OCI-LY7 (cell line): ENCODE measurements at regions not wholly inside any gene's neighbourhood (a gene's known extent, or its start where the extent isn't known, plus 50 kb on each side); places are given as distances from the start of the nearest gene placed in this dataset.

Experiments
- BruUV-seq: library from RNA; stranded (reverse); fragments of 400-500 nt; replicated peaks from 2 replicates; lab custom pipeline; 2021; lab: Mats Ljungman, UMichigan
- CTCF ChIA-PET: fragments of 300-600 bp; sonication (Branson Sonifier 250); formaldehyde crosslinking; loops from one replicate; lab custom pipeline; 2022; ENCODE audit warnings: antibody characterized with exemption; ENCODE audit not compliant: unreplicated experiment; lab: Charles Lee
- POLR2A ChIA-PET: fragments of 300-600 bp; sonication (Branson Sonifier 250); formaldehyde crosslinking; loops from one replicate; lab custom pipeline; 2022; ENCODE audit warnings: antibody characterized with exemption; lab: Charles Lee
- DNase-seq: peaks from one replicate; pipeline ENCODE4 v3.0.0-alpha.2; 2015; ENCODE audit warnings: low spot score
- H2AFZ ChIP-seq: fragments of 200-600 bp; sonication (generic), shearing (Covaris generic); 2 replicates; pipeline ENCODE4 v1.6.1; 2014; ENCODE audit warnings: mild to moderate bottlenecking, antibody characterized with exemption, low read length, moderate library complexity
- H3K27ac ChIP-seq: fragments of 200-600 bp; sonication (generic); 2 replicates; pipeline ENCODE4 v1.5.1; 2014; ENCODE audit warnings: mixed run types, low read depth, mild to moderate bottlenecking, moderate library complexity, low read length, inconsistent platforms; ENCODE audit not compliant: poor library complexity, severe bottlenecking
- H3K36me3 ChIP-seq: fragments of 200-600 bp; sonication (generic); 2 replicates; pipeline ENCODE4 v1.6.1; 2014; ENCODE audit warnings: mild to moderate bottlenecking, antibody characterized with exemption, low read length, moderate library complexity, mixed read lengths; ENCODE audit not compliant: insufficient read depth
- H3K4me1 ChIP-seq: fragments of 200-600 bp; sonication (generic); 2 replicates; pipeline ENCODE4 v1.5.1; 2014; ENCODE audit warnings: mild to moderate bottlenecking, low read length; ENCODE audit not compliant: insufficient read depth, poor library complexity, severe bottlenecking
- H3K4me2 ChIP-seq: fragments of 200-600 bp; sonication (generic); 2 replicates; pipeline ENCODE4 v1.6.1; 2014; ENCODE audit warnings: mild to moderate bottlenecking, low read length
- H3K4me3 ChIP-seq: fragments of 200-600 bp; sonication (generic); 2 replicates; pipeline ENCODE4 v1.5.1; 2014; ENCODE audit warnings: mild to moderate bottlenecking, low read depth, low read length; ENCODE audit not compliant: poor library complexity, severe bottlenecking
- H3K79me2 ChIP-seq: fragments of 200-600 bp; sonication (generic); 2 replicates; pipeline ENCODE4 v1.6.1; 2016; ENCODE audit warnings: low read depth, mild to moderate bottlenecking, low read length, moderate library complexity, mixed read lengths; ENCODE audit not compliant: insufficient read depth
- H3K9me2 ChIP-seq: fragments of 200-600 bp; sonication (generic); 2 replicates; pipeline ENCODE4 v1.6.1; 2016; ENCODE audit warnings: mild to moderate bottlenecking, low read length, mixed read lengths; ENCODE audit not compliant: insufficient read depth
- H3K9me3 ChIP-seq: fragments of 200-600 bp; sonication (generic); 2 replicates; pipeline ENCODE4 v1.6.1; 2014; ENCODE audit warnings: mild to moderate bottlenecking, mixed run types, low read length, mixed read lengths
- H4K20me1 ChIP-seq: fragments of 200-600 bp; sonication (generic); 2 replicates; pipeline ENCODE4 v1.6.1; 2014; ENCODE audit warnings: mild to moderate bottlenecking, antibody characterized with exemption, low read length, moderate library complexity, mixed read lengths; ENCODE audit not compliant: insufficient read depth
- EZH2phosphoT487 ChIP-seq: fragments of 200-600 bp; sonication (generic); IDR thresholded peaks from 2 replicates; pipeline ENCODE4 v1.6.1; 2018; ENCODE audit warnings: low read depth, borderline replicate concordance, mild to moderate bottlenecking, mixed run types, antibody characterized with exemption, low read length, moderate library complexity, mixed read lengths
- intact Hi-C: fragments of 100-400 bp; cut with micrococcal nuclease; formaldehyde crosslinking; loops from one replicate; pipeline ENCODE4 v1.10.0; 2022; ENCODE audit not compliant: unreplicated experiment
- TF ChIP-seq, protein P1 (sequence below): fragments of 200-600 bp; sonication (generic); conservative IDR thresholded peaks from 2 replicates; pipeline ENCODE4 v1.5.1; 2014; ENCODE audit warnings: mild to moderate bottlenecking, antibody characterized with exemption, low read length, moderate library complexity, mixed read lengths

DNA sequence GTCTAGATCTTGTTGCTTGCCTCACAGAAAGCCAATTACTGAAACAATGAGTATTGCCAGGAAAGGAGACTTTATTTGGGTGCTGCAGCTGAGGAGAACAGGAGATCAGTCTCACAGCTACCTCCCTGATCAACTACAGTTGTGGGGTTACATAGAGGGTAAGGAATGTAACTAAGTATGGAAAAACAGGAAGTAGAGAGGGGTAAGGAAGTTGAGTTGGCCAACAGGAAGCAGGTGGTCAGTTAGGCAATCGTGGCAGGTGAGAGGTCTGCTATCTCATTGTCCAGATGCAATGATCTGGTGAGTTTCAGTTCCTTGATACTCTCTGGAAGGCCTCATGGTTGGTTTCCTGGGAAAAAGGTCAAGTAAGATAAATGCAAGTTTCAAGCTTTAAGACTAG lies 333.1 kb upstream of the GOT2 start:
- Histone ChIP-seq H3K4me2 (peak overlapping the region; percentile 71), H3K9me2 (no peaks in the 10 kb centered on the region), H4K20me1 (no peaks in the 10 kb centered on the region), H3K4me1 (peaks cover 57% of the 10 kb centered on the region), H3K79me2 (no peaks in the 10 kb centered on the region), H3K4me3 (peak overlapping the region; percentile 42), H3K9me3 (peaks cover 12% of the 10 kb centered on the region; the same call in 1 of the 2 replicates), H3K27ac (peak overlapping the region; percentile 66), H2AFZ (peak overlapping the region; percentile 53; the same call in 1 of the 2 replicates), H3K36me3 (no peaks in the 10 kb centered on the region; the same call in 1 of the 2 replicates)
- peak; percentile 85 for DNase-seq
- no peak for TF ChIP-seq EZH2phosphoT487
- TF ChIP-seq, protein P1, sequence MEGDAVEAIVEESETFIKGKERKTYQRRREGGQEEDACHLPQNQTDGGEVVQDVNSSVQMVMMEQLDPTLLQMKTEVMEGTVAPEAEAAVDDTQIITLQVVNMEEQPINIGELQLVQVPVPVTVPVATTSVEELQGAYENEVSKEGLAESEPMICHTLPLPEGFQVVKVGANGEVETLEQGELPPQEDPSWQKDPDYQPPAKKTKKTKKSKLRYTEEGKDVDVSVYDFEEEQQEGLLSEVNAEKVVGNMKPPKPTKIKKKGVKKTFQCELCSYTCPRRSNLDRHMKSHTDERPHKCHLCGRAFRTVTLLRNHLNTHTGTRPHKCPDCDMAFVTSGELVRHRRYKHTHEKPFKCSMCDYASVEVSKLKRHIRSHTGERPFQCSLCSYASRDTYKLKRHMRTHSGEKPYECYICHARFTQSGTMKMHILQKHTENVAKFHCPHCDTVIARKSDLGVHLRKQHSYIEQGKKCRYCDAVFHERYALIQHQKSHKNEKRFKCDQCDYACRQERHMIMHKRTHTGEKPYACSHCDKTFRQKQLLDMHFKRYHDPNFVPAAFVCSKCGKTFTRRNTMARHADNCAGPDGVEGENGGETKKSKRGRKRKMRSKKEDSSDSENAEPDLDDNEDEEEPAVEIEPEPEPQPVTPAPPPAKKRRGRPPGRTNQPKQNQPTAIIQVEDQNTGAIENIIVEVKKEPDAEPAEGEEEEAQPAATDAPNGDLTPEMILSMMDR: no peak
- ChIA-PET POLR2A (interaction anchor here (1.5 kb wide), 1 partner anchor 10 kb away, joined by 6 read pairs; no protein-coding TSS in a partner anchor), CTCF (no interaction called here)
- intact Hi-C loops: no loop called here
- BruUV-seq: no TSS peak

DNA sequence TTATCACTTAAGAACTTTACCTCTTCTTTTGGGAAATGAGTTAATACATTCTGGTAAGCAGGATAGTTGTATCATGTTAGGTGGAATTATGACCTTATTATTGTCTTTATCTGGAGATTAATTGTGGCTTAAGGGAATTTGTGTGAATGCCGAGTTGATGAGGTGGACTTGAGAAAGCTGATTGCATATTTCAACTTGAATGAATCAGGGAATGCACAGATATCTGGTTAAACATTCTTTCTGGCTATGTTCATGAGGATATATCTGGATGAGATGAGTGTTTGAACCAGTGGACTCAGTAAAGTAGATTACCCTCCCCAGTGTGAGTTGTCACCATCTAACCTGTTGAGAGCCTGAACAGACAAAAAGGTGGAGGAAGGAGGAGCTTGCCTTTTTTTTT lies 326.1 kb upstream of the GOT2 start:
- intact Hi-C loops: no loop called here
- no TSS peak for BruUV-seq
- no peak overlapping the region for H3K4me2 ChIP-seq
- peaks cover 24% of the 10 kb centered on the region for H3K4me1 ChIP-seq
- no peak overlapping the region for H3K4me3 ChIP-seq
- no peak overlapping the region for H2AFZ ChIP-seq
- no peaks in the 10 kb centered on the region for H3K36me3 ChIP-seq
- DNase-seq: no peak
- no peak overlapping the region for H3K27ac ChIP-seq
- ChIA-PET POLR2A (interaction anchor here (0.6 to 0.7 kb wide), 2 partner anchors 11 to 35 kb away, joined by 3 read pairs; no protein-coding TSS in a partner anchor), CTCF (no interaction called here)
- no peaks in the 10 kb centered on the region for H3K79me2 ChIP-seq
- no peaks in the 10 kb centered on the region for H3K9me3 ChIP-seq
- no peaks in the 10 kb centered on the region for H3K9me2 ChIP-seq
- TF ChIP-seq, protein P1: no peak
- no peaks in the 10 kb centered on the region for H4K20me1 ChIP-seq

DNA sequence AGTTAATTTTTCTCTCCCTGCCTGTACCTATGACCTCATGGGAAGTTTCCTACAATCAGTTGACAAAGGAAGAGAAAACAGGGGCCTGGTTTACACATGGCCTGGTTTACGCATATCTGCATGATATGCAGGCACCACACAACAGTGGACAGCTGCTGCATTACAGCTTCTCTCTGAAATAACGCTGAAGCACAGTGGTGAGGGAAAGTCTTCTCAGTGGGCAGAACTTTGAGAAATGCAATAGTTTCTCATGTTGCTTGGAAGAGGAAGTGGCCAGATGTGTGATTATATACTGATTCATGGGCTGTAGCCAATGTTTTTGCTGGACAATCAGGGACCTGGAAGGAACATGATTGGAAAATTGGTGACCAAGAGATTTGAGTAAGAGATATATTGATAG lies 324.1 kb upstream of the GOT2 start:
- TF ChIP-seq, protein P1: no peak
- no peak for TF ChIP-seq EZH2phosphoT487
- Histone ChIP-seq H3K79me2 (no peaks in the 10 kb centered on the region), H3K4me3 (no peak overlapping the region), H3K9me3 (no peaks in the 10 kb centered on the region), H3K4me2 (no peak overlapping the region), H3K36me3 (no peaks in the 10 kb centered on the region), H2AFZ (no peak overlapping the region), H3K9me2 (no peaks in the 10 kb centered on the region), H3K4me1 (peaks cover 8% of the 10 kb centered on the region), H3K27ac (no peak overlapping the region), H4K20me1 (no peaks in the 10 kb centered on the region)
- ChIA-PET POLR2A (no interaction called here), CTCF (no interaction called here)
- intact Hi-C loops: no loop called here
- no peak for DNase-seq
- no TSS peak for BruUV-seq
